Breast epithelium (tissue), 3 donors: ENCODE measurements at regions not wholly inside any gene's neighbourhood (a gene's known extent, or its start where the extent isn't known, plus 50 kb on each side); places are given as distances from the start of the nearest gene placed in this dataset.

Source experiments
- CTCF ChIP-seq, 3 donors: fragments of 450-650 bp; IDR thresholded peaks; one replicate each; pipeline ENCODE4 v1.5.1; 2016 to 2017; ENCODE audit warnings: antibody characterized with exemption in 3 of 3, mild to moderate bottlenecking in 3 of 3, moderate library complexity in 3 of 3
- POLR2AphosphoS5 ChIP-seq, 3 donors: sonication (generic); formaldehyde crosslinking; IDR thresholded peaks; one replicate each; pipeline ENCODE4 v1.6.1; 2017; ENCODE audit warnings: antibody characterized with exemption in 3 of 3

GRCh38 chr13:65500481-65500880, 1729.7 kb downstream of the PCDH9 start:
- TF ChIP-seq CTCF (IDR thresholded peaks at IDR 0.05) = no peak
- TF ChIP-seq POLR2AphosphoS5 (IDR thresholded peaks at IDR 0.05) = no peak
